Aorta (tissue), 5 donors: ENCODE measurements at regions not wholly inside any gene's neighbourhood (a gene's known extent, or its start where the extent isn't known, plus 50 kb on each side); places are given as distances from the start of the nearest gene placed in this dataset.

Experiments used
- ATAC-seq: fragments of 200-7000 bp; cut with Tn5 transposase; one replicate; pipeline ENCODE4 v1.9.1; 2022; ENCODE audit warnings: moderate library complexity; ENCODE audit not compliant: low FRiP score
- DNase-seq, 2 donors: peaks; one replicate each; pipeline ENCODE4 v3.0.0-alpha.2; 2020
- H3K27ac ChIP-seq, 2 donors: one replicate each; pipeline ENCODE4 v1.5.1; 2013; ENCODE audit warnings: low read length in 2 of 2, mild to moderate bottlenecking in 2 of 2, moderate library complexity in 2 of 2, control low read depth in 1 of 2, inconsistent platforms in 1 of 2, low read depth in 1 of 2
- H3K27me3 ChIP-seq, 2 donors: one replicate each; pipeline ENCODE4 v1.6.1; 2013; ENCODE audit warnings: control low read depth in 1 of 2, low read length in 1 of 2, mild to moderate bottlenecking in 1 of 2, moderate library complexity in 1 of 2; ENCODE audit not compliant: insufficient read depth in 2 of 2, control insufficient read depth in 1 of 2
- H3K36me3 ChIP-seq, 2 donors: one replicate each; pipeline ENCODE4 v1.6.1; 2013; ENCODE audit warnings: control low read depth in 1 of 2, low read length in 1 of 2, mild to moderate bottlenecking in 1 of 2; ENCODE audit not compliant: insufficient read depth in 2 of 2, control insufficient read depth in 1 of 2
- H3K4me1 ChIP-seq, 2 donors: one replicate each; pipeline ENCODE4 v1.6.1; 2013; ENCODE audit warnings: low read length in 2 of 2, control low read depth in 1 of 2, mild to moderate bottlenecking in 1 of 2, moderate library complexity in 1 of 2; ENCODE audit not compliant: insufficient read depth in 2 of 2, control insufficient read depth in 1 of 2
- H3K4me3 ChIP-seq, 2 donors: one replicate each; pipeline ENCODE4 v1.5.1; 2013; ENCODE audit warnings: low read length in 2 of 2, control low read depth in 1 of 2, mild to moderate bottlenecking in 1 of 2
- H3K9me3 ChIP-seq: one replicate; pipeline ENCODE4 v1.6.1; 2013; ENCODE audit warnings: mild to moderate bottlenecking, low read length; ENCODE audit not compliant: control insufficient read depth
- WGBS, 2 donors: extraction: QIAGEN DNeasy Blood & Tissue Kit; methylation state at CpG; one replicate each; pipeline ENCODE4 v1.1.7; 2013; 5-methylcytosine and 5-hydroxymethylcytosine counted together
- intact Hi-C, 2 donors: fragments of 100-400 bp; cut with DNase I; formaldehyde crosslinking; loops; one replicate each; pipeline versions ENCODE4 v1.14.2 to v1.15.0; 2022
- donor health status: healthy with polysubstance abuse.
- donor health status: Bipolar disorder and iron deficiency.
- donor health status: DM: no; HTN: no; CAD: no.
- donor health status: DM: no; HTN: no; CAD: no.
- donor health status: DM: yes; HTN: yes; CAD: no.

- DNase-seq (no peak), ATAC-seq (no peak)
- Histone ChIP-seq H3K4me1 (no peaks in the 10 kb centered on the region), H3K27ac (no peak overlapping the region), H3K36me3 (no peaks in the 10 kb centered on the region), H3K4me3 (no peak overlapping the region), H3K9me3 (no peaks in the 10 kb centered on the region), H3K27me3 (no peaks in the 10 kb centered on the region)
- 81 to 85% methylated on average over 7 of the region's 7 CpGs for WGBS, 2 donors
- intact Hi-C loops = no loop called here
These were observed 473.3 kb upstream of the HS6ST1 start for GRCh38 chr2:128791985-128792320.

DNA sequence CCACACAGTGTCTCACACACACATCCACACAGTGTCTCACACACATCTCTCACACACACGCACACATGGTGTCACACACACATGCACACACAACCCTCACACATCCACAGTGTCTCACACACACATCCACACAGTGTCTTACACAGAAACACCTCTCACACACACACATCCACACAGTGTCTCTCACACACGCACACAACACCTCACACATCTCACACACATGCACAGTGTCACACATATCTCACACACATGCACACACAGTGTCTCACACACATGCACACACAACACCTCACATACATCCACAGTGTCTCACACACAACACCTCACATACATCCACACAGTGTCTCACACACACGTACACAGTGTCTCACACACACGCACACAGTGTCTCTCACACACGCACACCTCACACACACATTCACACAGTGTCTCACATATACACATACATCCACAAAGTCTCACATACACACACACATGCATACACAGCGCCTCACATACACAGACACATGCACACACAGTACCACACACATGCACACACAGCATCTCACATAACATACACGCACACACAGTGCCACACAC lies 473.9 kb upstream of the HS6ST1 start:
- no peaks in the 10 kb centered on the region for H3K9me3 ChIP-seq
- no peak for ATAC-seq
- intact Hi-C loops = no loop called here
- H3K4me1 ChIP-seq = no peaks in the 10 kb centered on the region
- no peak overlapping the region for H3K27ac ChIP-seq
- no peak overlapping the region for H3K4me3 ChIP-seq
- H3K27me3 ChIP-seq = no peaks in the 10 kb centered on the region
- H3K36me3 ChIP-seq = no peaks in the 10 kb centered on the region
- no peak for DNase-seq
- 92 to 94% methylated on average over 7 of the region's 7 CpGs for WGBS, 2 donors

DNA sequence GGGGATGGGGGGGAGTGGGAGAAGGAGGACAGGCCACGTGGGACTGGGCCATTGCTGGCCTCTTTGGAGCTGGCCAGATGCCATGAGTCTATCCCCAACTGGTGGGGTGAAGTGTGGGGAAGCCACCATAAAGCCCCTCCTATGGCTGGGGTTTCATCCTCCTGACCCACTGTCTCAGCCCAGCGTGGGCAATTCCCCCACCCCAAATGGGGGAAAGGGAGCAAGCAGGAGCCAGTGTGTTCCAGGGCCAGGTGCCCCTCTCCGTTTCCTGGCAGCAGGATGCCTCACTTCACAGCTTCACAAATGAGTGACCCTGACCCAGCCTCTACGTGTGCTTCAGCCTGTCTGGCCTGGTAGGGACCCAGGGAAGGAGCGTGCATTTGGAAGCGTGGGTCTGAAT lies 474.7 kb upstream of the HS6ST1 start:
- Histone ChIP-seq H3K27me3 (no peaks in the 10 kb centered on the region), H3K9me3 (no peaks in the 10 kb centered on the region), H3K27ac (no peak overlapping the region), H3K36me3 (no peaks in the 10 kb centered on the region), H3K4me3 (no peak overlapping the region), H3K4me1 (no peaks in the 10 kb centered on the region)
- intact Hi-C loops = no loop called here
- ATAC-seq (no peak), DNase-seq (no peak)
- WGBS, 2 donors = 78 to 79% methylated on average over 6 of the region's 6 CpGs

DNA sequence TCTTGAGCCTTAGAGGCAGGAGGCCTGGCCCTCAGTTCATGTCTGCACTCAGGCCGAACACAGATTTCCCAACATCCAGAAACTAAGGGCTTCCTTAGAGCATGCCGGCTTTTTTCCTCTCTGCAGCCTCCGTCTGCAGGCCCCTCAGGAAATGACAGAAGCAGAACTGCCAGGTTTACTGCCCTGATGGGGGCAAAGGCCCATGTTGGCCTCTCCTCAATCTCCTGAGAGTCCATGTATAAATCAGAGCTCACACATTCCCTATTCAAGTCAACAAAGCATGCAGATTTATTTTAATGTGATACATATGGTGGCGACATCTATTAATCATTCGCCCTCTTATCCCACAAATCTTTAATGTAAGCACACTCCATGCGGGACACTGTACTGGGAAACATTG lies 475.6 kb upstream of the HS6ST1 start:
- Histone ChIP-seq H3K27ac (no peak overlapping the region), H3K4me3 (no peak overlapping the region)
- WGBS, 2 donors = 87 to 91% methylated on average over 6 of the region's 6 CpGs

GRCh38 chr2:128796321-128796720 lies 477.7 kb upstream of the HS6ST1 start:
- ATAC-seq = no peak

More for the DNA sequence above, 475.6 kb upstream of the HS6ST1 start:
- no peaks in the 10 kb centered on the region for H3K4me1 ChIP-seq
- H3K27me3 ChIP-seq = no peaks in the 10 kb centered on the region
- ATAC-seq (no peak), DNase-seq (no peak)
- H3K9me3 ChIP-seq = no peaks in the 10 kb centered on the region
- H3K36me3 ChIP-seq = no peaks in the 10 kb centered on the region
- intact Hi-C loops = no loop called here

DNA sequence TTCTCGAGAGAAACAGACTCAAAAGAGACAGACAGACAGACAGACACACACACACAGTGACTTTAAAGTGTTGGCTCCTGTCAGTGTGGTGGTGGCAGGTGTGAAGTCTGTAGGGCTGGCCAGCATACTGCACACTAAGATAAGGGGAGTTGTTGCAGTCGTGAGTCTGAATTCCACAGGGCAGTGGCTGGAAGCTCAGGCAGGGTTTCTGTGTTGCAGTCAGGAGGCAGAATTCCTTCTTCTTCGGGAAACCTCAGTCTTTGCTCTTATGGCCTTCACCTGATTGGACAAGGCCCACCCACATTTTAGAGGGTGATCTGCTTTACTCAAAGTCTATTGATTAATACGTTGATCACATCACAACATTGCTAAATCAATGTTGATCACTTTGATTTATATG lies 478.4 kb upstream of the HS6ST1 start:
- intact Hi-C loops = no loop called here

More at GRCh38 chr2:128796321-128796720, 477.7 kb upstream of the HS6ST1 start:
- WGBS, 2 donors = 76 to 89% methylated on average over 4 of the region's 4 CpGs
- no peaks in the 10 kb centered on the region for H3K4me1 ChIP-seq
- no peak overlapping the region for H3K27ac ChIP-seq
- no peak for DNase-seq
- no peaks in the 10 kb centered on the region for H3K36me3 ChIP-seq
- intact Hi-C loops = no loop called here
- H3K27me3 ChIP-seq = no peaks in the 10 kb centered on the region
- H3K4me3 ChIP-seq = no peak overlapping the region
- H3K9me3 ChIP-seq = no peaks in the 10 kb centered on the region

DNA sequence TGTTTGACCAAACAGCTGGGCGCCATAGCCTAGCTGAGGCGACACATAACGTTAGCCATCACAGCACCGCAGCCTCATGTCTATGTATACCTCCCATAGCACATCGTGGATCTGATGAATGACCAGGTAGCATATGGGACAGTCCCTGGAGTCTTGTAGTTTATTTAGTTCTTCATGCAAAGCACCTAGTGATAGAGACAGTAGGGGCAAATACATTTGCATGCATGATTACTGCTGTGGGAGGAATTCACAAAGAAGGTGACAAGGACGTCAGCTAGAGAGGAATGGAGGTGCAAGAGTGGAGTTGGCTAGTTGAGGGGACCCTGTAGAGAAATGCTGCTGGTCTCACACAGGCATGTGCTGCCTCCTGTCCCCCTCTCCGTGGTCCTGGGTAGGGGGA lies 478.9 kb upstream of the HS6ST1 start:
- ATAC-seq (no peak), DNase-seq (no peak)
- WGBS, 2 donors = 92 to 95% methylated on average over 7 of the region's 7 CpGs
- no peak overlapping the region for H3K27ac ChIP-seq
- H3K4me3 ChIP-seq = no peak overlapping the region
- intact Hi-C loops = no loop called here
- H3K9me3 ChIP-seq = no peaks in the 10 kb centered on the region
- no peaks in the 10 kb centered on the region for H3K4me1 ChIP-seq
- no peaks in the 10 kb centered on the region for H3K36me3 ChIP-seq
- H3K27me3 ChIP-seq = no peaks in the 10 kb centered on the region

More for the DNA sequence above, 478.4 kb upstream of the HS6ST1 start:
- DNase-seq = no peak
- Histone ChIP-seq H3K4me3 (no peak overlapping the region), H3K36me3 (no peaks in the 10 kb centered on the region), H3K9me3 (no peaks in the 10 kb centered on the region), H3K27ac (no peak overlapping the region), H3K4me1 (no peaks in the 10 kb centered on the region), H3K27me3 (no peaks in the 10 kb centered on the region)
- no peak for ATAC-seq
- 76 to 80% methylated on average over 4 of the region's 4 CpGs for WGBS, 2 donors

DNA sequence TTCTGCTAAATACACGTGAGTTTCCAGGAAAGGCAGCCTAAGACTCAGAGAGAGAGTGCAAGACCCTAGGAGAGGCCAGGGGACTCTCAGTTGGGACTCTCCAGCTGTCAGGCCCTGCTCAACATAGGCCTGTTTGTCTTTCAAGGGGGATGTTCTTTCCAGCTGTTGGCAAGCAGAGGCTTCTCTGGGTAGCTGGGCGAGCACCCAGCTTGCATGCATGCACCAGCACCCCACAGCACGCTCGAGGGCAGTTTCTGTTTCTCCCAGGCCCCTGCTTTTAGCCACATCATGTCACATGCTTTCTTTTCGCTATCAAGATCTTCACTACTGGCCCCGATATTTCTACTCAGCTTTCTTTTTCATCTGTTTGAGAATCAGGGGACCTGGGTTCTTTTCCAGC lies 479.3 kb upstream of the HS6ST1 start:
- no peak for ATAC-seq
- DNase-seq = no peak

GRCh38 chr2:128798502-128799283 lies 480.0 kb upstream of the HS6ST1 start:
- 78 to 83% methylated on average over 9 of the region's 9 CpGs for WGBS, 2 donors
- no peaks in the 10 kb centered on the region for H3K27me3 ChIP-seq
- DNase-seq = no peak
- H3K36me3 ChIP-seq = no peaks in the 10 kb centered on the region
- H3K4me3 ChIP-seq = no peak overlapping the region
- intact Hi-C loops = no loop called here
- no peak for ATAC-seq
- H3K4me1 ChIP-seq = no peaks in the 10 kb centered on the region
- H3K27ac ChIP-seq = no peak overlapping the region
- no peaks in the 10 kb centered on the region for H3K9me3 ChIP-seq

More for the DNA sequence above, 479.3 kb upstream of the HS6ST1 start:
- Histone ChIP-seq H3K36me3 (no peaks in the 10 kb centered on the region), H3K9me3 (no peaks in the 10 kb centered on the region), H3K27ac (no peak overlapping the region), H3K4me1 (no peaks in the 10 kb centered on the region), H3K27me3 (no peaks in the 10 kb centered on the region), H3K4me3 (no peak overlapping the region)
- 81 to 84% methylated on average over 6 of the region's 6 CpGs for WGBS, 2 donors
- intact Hi-C loops = no loop called here
